GM04503 (cell line): ENCODE measurements at regions not wholly inside any gene's neighbourhood (a gene's known extent, or its start where the extent isn't known, plus 50 kb on each side); places are given as distances from the start of the nearest gene placed in this dataset.
"Not testable (repeated sequence)": the region's sequence is repeated elsewhere in the genome, so short reads cannot be mapped to it uniquely, and the experiment has no call there.

ENCODE experiments used
- DNase-seq: peaks from one replicate; pipeline ENCODE4 v3.0.0-alpha.2; 2012; ENCODE audit warnings: low read depth

- no peak for DNase-seq
These were observed 62.1 kb upstream of the LANCL3 start for GRCh38 chrX:37509349-37509748.

GRCh38 chrX:37516512-37516911, 54.9 kb upstream of the LANCL3 start:
- DNase-seq = not testable (repeated sequence)

GRCh38 chrX:37519261-37519660, 52.2 kb upstream of the LANCL3 start:
- DNase-seq = not testable (repeated sequence)

GRCh38 chrX:37520860-37521450, 50.5 kb upstream of the LANCL3 start:
- peak; percentile 6 for DNase-seq
